ENCODE measurements at regions not wholly inside any gene's neighbourhood (a gene's known extent, or its start where the extent isn't known, plus 50 kb on each side); places are given as distances from the start of the nearest gene placed in this dataset.

- DNase-seq (ENCODE audit: low spot score) = no peak
Measured at GRCh38 chr3:22893101-22893500, 310.0 kb upstream of the UBE2E2 start.

DNA sequence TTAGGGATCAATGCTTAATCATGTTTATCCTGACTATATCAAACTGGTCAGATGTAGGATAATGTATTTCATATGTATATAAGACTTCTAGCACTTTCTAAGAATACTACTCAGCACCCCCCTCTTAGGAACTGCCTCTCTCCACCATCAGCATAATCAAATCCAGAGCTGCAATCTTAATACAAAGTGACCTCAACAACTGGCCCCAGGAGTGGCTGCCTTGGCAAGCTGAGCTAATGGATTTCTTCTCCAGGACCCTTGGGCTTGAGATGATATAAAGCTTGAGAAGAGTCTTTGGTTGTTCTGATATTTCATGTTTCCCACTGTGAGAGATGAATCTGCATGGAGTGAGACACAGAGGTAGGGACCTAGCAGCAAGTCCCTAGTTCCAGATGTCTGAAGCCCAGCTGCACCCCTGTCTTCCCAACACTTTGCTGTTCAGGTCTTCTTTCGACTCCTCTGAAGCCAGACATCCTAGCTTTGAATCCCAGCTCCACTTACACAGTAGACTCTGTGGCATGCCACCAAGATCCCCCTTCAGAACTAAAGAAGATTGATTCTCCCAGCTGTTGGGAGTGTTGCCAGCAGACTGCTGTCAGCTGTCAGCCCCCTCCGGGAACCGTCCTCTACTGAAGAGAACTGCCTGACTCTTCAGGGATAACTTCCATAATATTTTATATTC, 309.3 kb upstream of the UBE2E2 start:
- no peak for DNase-seq (ENCODE audit: low spot score)

DNA sequence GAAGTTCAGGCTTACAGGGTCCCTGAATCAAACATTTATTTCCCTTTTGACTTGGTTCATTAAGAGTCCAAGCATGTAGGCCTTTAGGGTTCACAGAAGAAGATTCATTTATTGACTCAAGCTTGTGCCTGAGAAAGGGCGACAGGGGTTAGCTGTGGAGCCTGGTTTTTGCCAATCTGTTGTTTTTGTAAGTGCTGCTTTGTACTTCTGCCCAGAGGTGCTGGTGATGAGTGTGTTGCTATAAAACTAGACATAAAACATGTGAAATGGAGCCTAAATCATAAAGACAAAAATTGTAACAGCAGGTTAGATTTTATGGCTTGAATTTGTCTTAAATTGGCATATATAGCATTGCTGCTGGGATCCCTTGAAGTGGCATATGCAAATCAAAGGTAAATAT, 308.3 kb upstream of the UBE2E2 start:
- no peak for DNase-seq (ENCODE audit: low spot score)

- DNase-seq (ENCODE audit: low spot score) = no peak
Measured at GRCh38 chr3:22895671-22896070, 307.5 kb upstream of the UBE2E2 start.

DNA sequence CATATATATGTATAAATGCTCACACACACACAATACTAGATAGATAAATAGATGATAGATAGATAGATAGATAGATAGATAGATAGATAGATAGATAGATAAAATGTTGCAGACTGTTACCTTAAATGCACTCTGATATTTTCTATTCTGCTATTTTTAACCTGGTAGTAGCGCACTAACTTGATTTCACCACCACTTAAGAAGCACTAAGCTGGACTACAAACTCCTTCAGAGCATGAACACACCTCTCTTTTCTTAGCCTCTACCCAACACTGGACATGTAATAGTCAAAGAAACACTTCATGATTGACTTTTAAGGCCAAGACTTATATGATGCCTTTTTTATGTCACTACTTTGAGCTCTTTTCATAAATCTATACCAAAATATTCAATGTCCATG, 304.6 kb upstream of the UBE2E2 start:
- DNase-seq (ENCODE audit: low spot score) = no peak

- no peak for DNase-seq (ENCODE audit: low spot score)
Measured at GRCh38 chr3:22899441-22899840, 303.7 kb upstream of the UBE2E2 start.

GRCh38 chr3:22900296-22900695, 302.8 kb upstream of the UBE2E2 start:
- DNase-seq (ENCODE audit: low spot score) = no peak

- no peak for DNase-seq (ENCODE audit: low spot score)
Measured at GRCh38 chr3:22901684-22902083, 301.4 kb upstream of the UBE2E2 start.

GRCh38 chr3:22907161-22907780, 295.9 kb upstream of the UBE2E2 start:
- DNase-seq (ENCODE audit: low spot score) = no peak

DNA sequence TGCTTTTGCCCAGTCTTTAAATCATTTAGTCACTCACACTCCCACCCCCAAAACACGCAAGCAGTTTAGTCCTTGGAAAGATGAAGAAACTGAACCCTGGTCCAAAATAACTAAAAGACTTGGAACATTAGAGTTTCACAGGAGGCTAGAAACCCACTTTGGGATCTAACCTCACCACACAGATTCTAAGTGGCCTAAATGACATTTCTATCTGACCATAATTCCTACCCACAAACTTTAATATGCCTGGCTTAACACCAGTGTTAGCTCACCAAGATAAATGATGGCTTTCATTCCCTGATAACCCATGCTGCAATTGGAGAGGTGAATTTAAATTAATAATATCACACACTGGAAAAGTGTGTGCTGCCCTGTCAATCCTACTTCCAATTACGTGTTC, 295.3 kb upstream of the UBE2E2 start:
- no peak for DNase-seq (ENCODE audit: low spot score)

- DNase-seq (ENCODE audit: low spot score) = no peak
Measured at GRCh38 chr3:22908989-22909507, 294.1 kb upstream of the UBE2E2 start.

DNA sequence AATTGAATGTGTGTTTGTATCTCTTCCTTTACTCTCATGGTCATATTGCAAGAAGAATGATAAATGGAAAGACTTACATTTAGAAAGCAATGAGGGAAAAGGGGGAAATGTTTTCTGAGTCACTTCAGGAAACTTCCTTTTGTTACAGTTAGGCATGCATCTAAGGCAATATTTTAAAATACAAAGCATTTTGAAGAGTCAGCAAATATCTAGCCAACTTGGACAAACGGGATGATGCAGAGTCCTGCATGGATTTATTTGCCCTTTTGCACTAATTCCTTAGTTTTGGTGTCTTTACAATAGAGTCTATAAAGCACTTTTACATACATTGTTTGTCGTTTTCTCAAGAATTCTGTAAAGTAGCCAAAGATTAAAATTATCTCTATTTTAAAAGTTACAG, 286.2 kb upstream of the UBE2E2 start:
- no peak for DNase-seq (ENCODE audit: low spot score)

- no peak for DNase-seq (ENCODE audit: low spot score)
Measured at GRCh38 chr3:22920006-22920405, 283.1 kb upstream of the UBE2E2 start.

DNA sequence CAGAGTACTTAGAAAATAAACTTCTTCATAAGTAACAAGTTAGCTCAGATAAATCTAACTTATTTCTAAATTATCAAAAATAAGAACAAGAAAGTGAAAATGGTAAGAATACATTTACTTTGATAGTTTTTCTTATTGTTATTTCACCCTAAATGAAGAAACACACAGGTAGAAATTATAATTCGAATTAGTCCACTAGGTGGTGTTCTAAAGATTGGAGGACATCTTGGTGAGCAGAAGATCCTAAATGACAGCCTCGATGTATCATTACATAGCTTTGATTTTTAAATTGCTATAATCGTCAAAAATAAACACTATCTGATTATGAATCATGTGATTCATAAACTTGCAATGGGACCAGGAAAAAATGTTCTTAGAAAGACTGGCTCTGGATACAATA, 280.8 kb upstream of the UBE2E2 start:
- no peak for DNase-seq (ENCODE audit: low spot score)

DNA sequence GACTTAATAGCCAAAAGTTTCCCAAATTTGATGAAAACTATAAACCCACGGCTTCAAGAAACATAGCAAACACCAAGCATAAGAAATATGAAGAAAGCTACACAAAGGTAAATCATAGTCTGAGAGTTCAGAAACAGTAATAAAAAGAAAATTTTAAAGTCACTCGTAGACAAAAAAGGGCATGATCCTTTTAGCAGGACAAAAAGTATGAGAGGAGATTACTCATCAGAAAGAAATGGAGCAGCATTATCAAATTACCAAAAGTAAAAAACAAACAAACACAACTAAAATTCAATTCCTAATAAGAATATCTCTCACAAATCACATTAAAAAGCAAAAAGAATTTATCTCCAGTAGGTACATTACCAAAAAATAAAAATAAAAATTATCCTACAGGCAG, 279.4 kb upstream of the UBE2E2 start:
- no peak for DNase-seq (ENCODE audit: low spot score)

DNA sequence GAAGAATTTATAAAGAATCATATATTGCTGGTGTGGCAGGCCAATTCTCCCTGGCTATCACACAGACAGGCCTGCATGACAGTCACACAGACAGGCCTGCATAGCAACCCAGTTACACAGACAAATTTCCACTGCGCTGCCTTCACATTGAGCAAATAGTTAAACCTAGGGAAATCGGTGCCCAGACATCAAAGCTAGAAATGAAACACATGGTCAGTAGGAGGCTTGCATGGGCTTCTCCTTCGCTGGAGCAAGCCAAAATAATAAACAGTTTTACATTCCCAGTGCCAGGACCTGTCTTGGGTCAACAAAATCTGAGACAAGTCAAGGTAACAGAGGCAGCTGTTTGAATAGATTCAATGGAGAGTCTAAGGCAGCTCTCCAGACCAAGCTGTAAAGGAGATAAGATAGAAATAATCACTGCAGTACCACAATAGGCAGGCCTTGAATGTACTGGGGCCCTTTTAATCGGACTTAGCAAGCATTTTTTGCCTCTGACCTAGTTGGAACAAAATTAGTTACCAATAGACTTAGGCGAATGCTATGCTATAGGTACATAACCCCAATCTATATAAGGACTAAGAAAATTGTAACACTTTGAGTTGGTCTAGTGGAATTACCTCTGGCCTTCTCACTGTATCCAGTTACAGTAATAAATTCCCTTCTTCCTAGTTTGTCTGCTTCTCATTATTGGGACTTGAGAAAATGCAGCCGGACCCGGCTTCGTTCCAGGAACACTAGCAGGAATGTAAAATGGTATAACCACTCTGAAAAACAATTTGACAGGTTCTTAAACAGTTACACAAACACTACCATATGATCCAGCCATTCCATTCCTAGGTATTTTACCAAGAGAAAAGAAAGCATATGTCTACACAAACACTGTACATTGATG, 274.7 kb upstream of the UBE2E2 start:
- DNase-seq (ENCODE audit: low spot score) = no peak

GRCh38 chr3:22933051-22933840, 269.9 kb upstream of the UBE2E2 start:
- no peak for DNase-seq (ENCODE audit: low spot score)

GRCh38 chr3:22933841-22934116, 269.3 kb upstream of the UBE2E2 start:
- no peak for DNase-seq (ENCODE audit: low spot score)

GRCh38 chr3:22935040-22935439, 268.1 kb upstream of the UBE2E2 start:
- DNase-seq (ENCODE audit: low spot score) = no peak

- no peak for DNase-seq (ENCODE audit: low spot score)
Measured at GRCh38 chr3:22937536-22937935, 265.6 kb upstream of the UBE2E2 start.

- DNase-seq (ENCODE audit: low spot score) = no peak
Measured at GRCh38 chr3:22938739-22939138, 264.4 kb upstream of the UBE2E2 start.

DNA sequence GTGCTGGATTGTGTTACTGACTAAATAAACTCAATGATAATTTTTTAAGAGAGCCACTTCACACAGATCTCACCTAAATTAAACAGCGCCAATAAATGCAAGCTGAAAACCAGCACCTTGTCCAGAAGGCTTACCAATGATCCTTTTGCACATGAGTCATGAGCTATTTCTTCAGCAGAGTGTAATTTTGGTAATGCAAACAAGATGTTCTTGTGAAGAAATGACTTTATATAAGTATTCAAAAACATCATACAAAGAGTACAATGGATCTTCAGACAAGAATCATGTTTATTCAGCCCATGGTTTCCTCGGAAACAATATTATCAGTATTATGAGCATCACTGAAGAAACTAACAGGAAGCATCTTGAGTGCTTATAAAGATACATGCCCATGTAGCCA, 263.8 kb upstream of the UBE2E2 start:
- no peak for DNase-seq (ENCODE audit: low spot score)
